Left ventricle myocardium inferior (tissue), 1 donor: ENCODE measurements at regions not wholly inside any gene's neighbourhood (a gene's known extent, or its start where the extent isn't known, plus 50 kb on each side); places are given as distances from the start of the nearest gene placed in this dataset.

Experiments
- DNase-seq: peaks from one replicate; pipeline ENCODE4 v3.0.0-alpha.2; 2020
- H3K27ac ChIP-seq: fragments of 200-600 bp; replicated peaks from 2 replicates; pipeline ENCODE4 v1.8.0; 2021
- H3K27me3 ChIP-seq: fragments of 200-600 bp; 2 replicates; pipeline ENCODE4 v1.8.0; 2021; ENCODE audit warnings: low read depth
- H3K36me3 ChIP-seq: fragments of 200-600 bp; 2 replicates; pipeline ENCODE4 v1.8.0; 2021
- H3K4me1 ChIP-seq: fragments of 200-600 bp; 2 replicates; pipeline ENCODE4 v1.8.0; 2021
- H3K4me3 ChIP-seq: fragments of 200-600 bp; 2 replicates; pipeline ENCODE4 v1.8.0; 2021; ENCODE audit warnings: mild to moderate bottlenecking, moderate library complexity
- H3K9me3 ChIP-seq: fragments of 200-600 bp; replicated peaks from 2 replicates; pipeline ENCODE4 v1.8.0; 2021
- intact Hi-C: fragments of 100-400 bp; cut with micrococcal nuclease; formaldehyde crosslinking; loops from one replicate; pipeline ENCODE4 v1.11.0; 2022
- TF ChIP-seq, protein P1 (sequence below): fragments of 200-600 bp; IDR thresholded peaks from 2 replicates; pipeline ENCODE4 v1.8.0; 2021; ENCODE audit warnings: antibody characterized with exemption, mild to moderate bottlenecking, borderline replicate concordance
- donor health status: DM: no; HTN: yes; CAD: no; lungs with severe emphysema.

DNA sequence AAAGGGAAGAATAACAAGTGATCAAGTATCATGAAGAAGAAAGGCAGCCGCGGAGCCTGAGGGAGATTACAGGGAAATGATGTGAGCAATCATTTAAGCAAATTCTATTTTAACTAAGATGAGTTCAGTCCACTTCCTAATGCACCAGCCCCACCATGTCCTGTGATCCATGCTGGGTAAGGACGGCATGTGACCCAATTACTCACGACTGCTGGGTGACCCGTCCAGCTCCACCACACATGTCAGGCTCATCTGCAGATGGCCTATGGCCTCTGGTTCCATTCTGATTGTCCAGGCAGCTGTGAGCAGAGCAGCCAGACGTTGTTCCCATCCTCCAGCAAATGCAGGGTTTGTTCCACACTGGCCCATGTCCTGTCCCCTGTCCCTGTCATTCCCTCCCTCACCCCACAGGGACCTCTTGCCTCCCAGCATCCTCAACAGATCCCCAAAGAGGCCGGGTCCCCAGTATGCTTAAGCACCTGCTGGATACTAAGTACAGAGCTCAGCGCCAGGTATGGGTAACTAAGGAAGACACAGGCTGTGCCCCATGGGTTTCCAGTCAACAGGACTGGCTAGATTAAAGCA is 87.9 kb downstream of the MATN1 start:
- intact Hi-C loops = no loop called here
- peaks cover 12% of the 10 kb centered on the region for H3K27me3 ChIP-seq
- no peaks in the 10 kb centered on the region for H3K9me3 ChIP-seq
- H3K4me3 ChIP-seq = no peak overlapping the region
- no peak for DNase-seq
- peaks cover 24% of the 10 kb centered on the region for H3K4me1 ChIP-seq
- no peak overlapping the region for H3K27ac ChIP-seq
- H3K36me3 ChIP-seq = no peaks in the 10 kb centered on the region
- TF ChIP-seq, protein P1, sequence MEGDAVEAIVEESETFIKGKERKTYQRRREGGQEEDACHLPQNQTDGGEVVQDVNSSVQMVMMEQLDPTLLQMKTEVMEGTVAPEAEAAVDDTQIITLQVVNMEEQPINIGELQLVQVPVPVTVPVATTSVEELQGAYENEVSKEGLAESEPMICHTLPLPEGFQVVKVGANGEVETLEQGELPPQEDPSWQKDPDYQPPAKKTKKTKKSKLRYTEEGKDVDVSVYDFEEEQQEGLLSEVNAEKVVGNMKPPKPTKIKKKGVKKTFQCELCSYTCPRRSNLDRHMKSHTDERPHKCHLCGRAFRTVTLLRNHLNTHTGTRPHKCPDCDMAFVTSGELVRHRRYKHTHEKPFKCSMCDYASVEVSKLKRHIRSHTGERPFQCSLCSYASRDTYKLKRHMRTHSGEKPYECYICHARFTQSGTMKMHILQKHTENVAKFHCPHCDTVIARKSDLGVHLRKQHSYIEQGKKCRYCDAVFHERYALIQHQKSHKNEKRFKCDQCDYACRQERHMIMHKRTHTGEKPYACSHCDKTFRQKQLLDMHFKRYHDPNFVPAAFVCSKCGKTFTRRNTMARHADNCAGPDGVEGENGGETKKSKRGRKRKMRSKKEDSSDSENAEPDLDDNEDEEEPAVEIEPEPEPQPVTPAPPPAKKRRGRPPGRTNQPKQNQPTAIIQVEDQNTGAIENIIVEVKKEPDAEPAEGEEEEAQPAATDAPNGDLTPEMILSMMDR = no peak

DNA sequence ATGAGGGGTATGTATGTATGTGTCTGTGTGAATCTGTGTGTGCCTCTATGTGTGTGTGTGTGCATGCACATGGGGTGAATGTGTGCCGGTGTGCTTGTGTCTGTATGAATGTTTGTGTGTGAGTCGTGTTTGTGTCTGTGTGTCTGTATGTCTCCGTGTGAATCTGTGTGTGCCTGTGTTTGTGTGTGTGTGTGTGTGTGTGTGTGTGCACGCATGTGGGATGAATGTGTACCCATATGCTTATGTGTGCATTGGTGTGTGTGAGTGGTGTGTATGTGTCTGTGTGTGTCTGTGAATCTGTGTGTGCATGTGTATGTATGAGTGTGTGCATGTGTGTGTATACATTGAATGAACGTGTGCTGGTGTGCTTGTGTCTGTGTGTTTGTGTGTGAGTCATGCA is 88.9 kb downstream of the MATN1 start:
- Histone ChIP-seq H3K27me3 (peaks cover 22% of the 10 kb centered on the region), H3K27ac (no peak overlapping the region), H3K9me3 (no peaks in the 10 kb centered on the region), H3K36me3 (no peaks in the 10 kb centered on the region), H3K4me3 (no peak overlapping the region), H3K4me1 (peaks cover 24% of the 10 kb centered on the region)
- intact Hi-C loops = no loop called here
- no peak for DNase-seq
- TF ChIP-seq, protein P1 = no peak

DNA sequence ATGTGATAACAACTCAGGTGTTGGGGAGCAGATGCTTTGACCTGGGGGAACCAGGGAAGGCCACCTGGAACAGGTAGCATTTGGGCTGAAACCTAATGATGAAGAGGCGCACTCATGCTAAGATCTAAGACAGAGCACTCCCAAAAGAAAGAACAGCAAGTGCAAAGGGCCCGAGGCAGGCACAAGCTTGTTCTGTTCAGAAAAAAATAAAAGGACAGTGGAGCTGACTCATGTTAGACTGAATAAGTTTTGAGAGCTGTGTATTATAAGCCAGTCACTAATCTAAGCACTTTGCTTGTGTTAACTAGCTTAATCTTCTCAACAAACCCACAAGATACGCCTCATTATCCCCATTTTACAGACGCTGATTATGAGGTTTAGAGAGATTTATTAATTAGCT is 90.1 kb downstream of the MATN1 start:
- no peak overlapping the region for H3K27ac ChIP-seq
- TF ChIP-seq, protein P1 = no peak
- no peak for DNase-seq
- H3K4me1 ChIP-seq = peaks cover 13% of the 10 kb centered on the region
- peaks cover 34% of the 10 kb centered on the region for H3K27me3 ChIP-seq
- H3K9me3 ChIP-seq = no peaks in the 10 kb centered on the region
- H3K4me3 ChIP-seq = no peak overlapping the region
- no peaks in the 10 kb centered on the region for H3K36me3 ChIP-seq
- intact Hi-C loops = no loop called here

DNA sequence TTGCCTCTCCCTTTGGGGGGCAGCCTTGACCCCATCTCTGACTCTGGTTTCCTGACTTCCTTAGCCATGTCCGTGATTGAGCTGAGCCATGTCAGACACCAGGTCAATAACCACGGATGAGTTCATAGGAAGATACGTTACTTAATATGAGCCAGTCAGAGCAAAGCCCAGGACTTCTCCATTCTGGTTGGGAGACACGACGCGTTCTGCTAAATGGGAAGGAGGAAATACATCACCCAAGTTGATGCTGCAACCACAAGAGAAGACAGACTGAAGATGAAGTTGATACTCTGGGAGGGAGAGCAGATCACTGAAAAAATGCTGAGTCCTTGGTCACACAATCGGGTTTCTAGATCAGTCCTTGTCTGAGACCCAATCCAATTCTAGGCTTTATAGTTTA is 90.9 kb downstream of the MATN1 start:
- Histone ChIP-seq H3K27me3 (peaks cover 42% of the 10 kb centered on the region), H3K36me3 (no peaks in the 10 kb centered on the region), H3K4me3 (no peak overlapping the region), H3K27ac (no peak overlapping the region), H3K9me3 (peaks cover 2% of the 10 kb centered on the region), H3K4me1 (peaks cover 6% of the 10 kb centered on the region)
- intact Hi-C loops = no loop called here
- TF ChIP-seq, protein P1 = no peak
- DNase-seq = no peak

DNA sequence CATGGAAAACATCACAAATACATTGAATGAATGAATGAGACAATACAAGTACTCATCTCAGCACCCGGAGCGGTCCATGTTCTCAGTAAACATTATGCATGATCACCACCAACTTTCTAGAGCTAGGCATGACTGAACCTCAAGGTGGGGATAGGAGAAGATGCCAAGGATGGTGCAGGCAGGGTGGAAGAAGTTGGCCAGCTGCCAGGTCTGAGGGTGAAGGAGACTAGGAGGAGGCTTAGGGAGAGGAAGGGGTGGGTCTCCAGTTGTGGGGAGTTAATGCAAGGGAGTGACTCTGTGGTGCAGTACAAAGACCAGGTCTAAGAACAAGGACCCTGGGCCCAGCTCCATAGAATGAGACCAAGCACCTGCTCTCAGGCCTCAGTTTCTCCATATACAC is 91.7 kb downstream of the MATN1 start:
- DNase-seq = no peak
- peaks cover 48% of the 10 kb centered on the region for H3K27me3 ChIP-seq
- TF ChIP-seq, protein P1 = no peak
- H3K27ac ChIP-seq = no peak overlapping the region
- H3K4me3 ChIP-seq = no peak overlapping the region
- intact Hi-C loops = no loop called here
- H3K4me1 ChIP-seq = no peaks in the 10 kb centered on the region
- H3K9me3 ChIP-seq = peaks cover 10% of the 10 kb centered on the region
- no peaks in the 10 kb centered on the region for H3K36me3 ChIP-seq
